HG03378 (cell line): ENCODE measurements at regions not wholly inside any gene's neighbourhood (a gene's known extent, or its start where the extent isn't known, plus 50 kb on each side); places are given as distances from the start of the nearest gene placed in this dataset.

Experiments
- ATAC-seq: cut with Tn5 transposase; IDR thresholded peaks from one replicate; pipeline ENCODE4 v1.9.1; 2021; ENCODE audit warnings: mild to moderate bottlenecking, moderate library complexity; ENCODE audit not compliant: unreplicated experiment

DNA sequence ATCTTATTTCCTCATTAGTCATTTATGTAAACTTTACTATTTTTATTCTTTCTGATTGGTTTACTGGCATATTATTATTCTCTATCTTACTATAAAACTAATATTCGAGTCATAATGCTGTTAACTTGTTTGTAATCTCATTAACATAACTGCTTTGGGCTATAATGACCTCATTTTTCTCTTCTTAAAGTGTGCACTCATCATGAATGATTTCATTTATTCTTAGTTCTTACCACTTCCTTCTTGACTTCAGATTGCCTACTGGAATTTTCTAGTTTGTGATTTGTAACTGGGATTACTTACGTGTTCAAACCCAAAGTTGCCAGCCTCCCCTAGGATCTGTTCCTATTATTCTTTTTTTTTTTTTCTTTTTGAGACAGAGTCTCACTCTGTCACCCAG, 91.8 kb upstream of the TNFAIP3 start:
- no peak for ATAC-seq

DNA sequence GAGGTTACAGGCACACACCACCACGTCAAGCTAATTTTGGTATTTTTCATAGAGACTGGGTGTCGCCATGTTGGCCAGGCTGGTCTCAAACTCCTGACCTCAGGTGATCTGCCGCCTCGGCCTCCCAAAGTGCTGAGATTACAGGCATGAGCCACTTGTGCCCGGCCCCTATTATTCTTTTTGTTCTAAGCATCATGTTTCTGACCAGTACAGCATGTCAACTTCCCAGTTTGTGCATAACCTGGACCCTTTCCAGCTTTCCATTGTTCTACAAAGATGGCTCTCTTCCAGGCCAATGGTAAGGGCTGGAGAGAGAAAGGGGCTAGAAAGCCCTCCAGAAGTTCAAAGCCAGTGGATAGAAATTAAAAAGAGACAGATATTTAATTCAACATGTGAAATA, 91.3 kb upstream of the TNFAIP3 start:
- ATAC-seq = no peak

DNA sequence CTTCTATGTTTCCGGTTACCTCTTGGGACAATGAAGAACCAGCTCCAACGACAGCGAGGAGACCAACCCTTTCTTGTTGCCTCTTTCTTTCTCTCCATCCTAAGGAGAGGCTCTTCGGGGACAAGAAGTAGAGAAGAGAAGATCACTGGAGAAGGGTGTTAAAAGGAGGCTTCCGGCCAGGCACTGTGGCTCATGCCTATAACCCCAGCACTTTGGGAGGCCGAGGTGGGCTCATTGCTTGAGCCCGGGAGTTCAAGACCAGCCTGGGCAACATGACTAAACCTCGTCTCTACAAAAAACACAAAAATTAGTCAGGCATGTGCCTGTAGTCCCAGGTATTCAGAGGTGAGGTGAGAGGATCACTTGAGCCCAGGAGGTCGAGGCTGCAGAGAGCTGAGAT, 90.8 kb upstream of the TNFAIP3 start:
- ATAC-seq = no peak

DNA sequence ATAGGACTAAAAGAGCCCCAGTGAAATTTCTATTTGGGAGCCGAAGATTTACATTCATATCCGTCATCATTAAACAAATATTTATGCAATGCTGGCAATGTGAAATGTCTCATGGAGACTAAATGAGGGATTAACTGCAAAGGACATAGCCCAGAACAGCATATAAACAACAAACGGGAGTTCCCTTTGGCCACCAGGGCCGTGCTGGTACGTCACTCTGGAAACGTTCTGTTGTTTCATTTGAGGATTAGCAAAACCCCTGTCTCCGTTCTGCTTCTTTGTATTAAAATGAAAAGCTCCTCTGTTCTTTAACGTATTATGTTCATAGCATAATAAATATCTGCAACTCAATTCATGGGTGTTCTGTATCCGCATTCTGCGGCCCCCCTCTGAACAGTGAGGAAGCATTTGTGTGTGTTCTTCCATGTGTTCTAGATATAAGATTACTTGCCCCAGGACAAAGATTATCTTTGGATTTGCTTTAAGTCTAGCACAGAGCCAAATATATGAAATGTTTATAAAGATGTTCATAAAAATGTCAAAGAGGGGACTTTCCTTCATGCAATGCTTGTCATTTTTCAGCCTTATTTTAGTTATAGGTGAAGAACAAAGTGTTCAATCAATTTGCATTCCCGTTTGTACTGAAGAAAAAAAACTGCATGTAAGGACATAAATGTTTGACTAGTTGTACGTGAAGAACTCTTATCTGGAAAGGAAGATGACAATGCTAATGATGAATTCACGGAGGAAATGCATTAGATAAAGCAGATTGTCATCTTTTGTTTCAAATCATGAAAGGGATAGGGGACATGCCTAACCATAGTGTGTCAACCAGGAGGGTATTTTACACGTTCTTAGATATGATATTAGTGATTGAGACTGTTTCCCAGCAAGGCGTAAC, 90.0 kb upstream of the TNFAIP3 start:
- ATAC-seq = no peak

- ATAC-seq = no peak
Measured at GRCh38 chr6:137777687-137778075, 89.4 kb upstream of the TNFAIP3 start.

GRCh38 chr6:137779982-137780381, 87.1 kb upstream of the TNFAIP3 start:
- ATAC-seq = no peak

GRCh38 chr6:137780447-137781034, 86.5 kb upstream of the TNFAIP3 start:
- ATAC-seq = no peak

- ATAC-seq = no peak
Measured at GRCh38 chr6:137781639-137782038, 85.4 kb upstream of the TNFAIP3 start.

GRCh38 chr6:137782166-137783039, 84.7 kb upstream of the TNFAIP3 start:
- ATAC-seq = no peak

GRCh38 chr6:137783710-137784109, 83.3 kb upstream of the TNFAIP3 start:
- no peak for ATAC-seq

GRCh38 chr6:137784583-137784982, 82.5 kb upstream of the TNFAIP3 start:
- ATAC-seq = no peak

DNA sequence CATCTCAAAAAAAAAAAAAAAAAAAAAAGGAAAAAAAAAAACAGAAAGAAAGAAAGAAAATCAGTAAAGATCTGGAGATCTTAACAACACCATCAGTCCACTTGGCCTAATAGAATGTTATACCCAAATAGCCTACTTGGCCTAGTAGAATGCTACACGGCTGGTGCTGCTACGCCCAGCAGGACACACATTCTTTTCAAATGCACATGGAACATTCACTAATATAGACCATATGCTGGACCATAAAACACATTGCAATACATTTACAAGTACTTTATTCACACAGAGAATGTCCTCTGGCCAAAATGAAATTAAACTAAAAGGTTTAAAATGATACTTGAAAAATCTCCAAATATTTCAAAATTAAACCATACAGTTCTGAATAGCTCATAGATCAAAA, 80.0 kb upstream of the TNFAIP3 start:
- ATAC-seq = no peak

DNA sequence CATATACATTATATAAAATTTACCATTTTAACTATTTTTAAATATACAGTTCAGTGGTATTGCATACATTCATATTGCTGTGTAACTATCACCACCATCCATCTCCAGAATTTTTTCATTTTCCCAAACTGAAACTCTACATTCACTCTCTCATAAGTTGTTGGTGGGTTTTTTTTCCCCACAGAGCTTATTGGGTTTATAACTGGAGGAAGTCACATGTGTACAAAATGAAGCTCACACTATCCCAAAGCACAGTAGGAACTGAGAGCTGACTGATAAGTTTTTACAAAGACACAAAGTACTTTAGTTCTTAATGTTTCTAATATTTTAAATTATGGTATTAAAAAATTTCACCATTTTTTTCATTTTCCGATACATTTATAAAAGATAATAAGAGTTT, 78.8 kb upstream of the TNFAIP3 start:
- no peak for ATAC-seq

- no peak for ATAC-seq
Measured at GRCh38 chr6:137791281-137792159, 75.5 kb upstream of the TNFAIP3 start.

DNA sequence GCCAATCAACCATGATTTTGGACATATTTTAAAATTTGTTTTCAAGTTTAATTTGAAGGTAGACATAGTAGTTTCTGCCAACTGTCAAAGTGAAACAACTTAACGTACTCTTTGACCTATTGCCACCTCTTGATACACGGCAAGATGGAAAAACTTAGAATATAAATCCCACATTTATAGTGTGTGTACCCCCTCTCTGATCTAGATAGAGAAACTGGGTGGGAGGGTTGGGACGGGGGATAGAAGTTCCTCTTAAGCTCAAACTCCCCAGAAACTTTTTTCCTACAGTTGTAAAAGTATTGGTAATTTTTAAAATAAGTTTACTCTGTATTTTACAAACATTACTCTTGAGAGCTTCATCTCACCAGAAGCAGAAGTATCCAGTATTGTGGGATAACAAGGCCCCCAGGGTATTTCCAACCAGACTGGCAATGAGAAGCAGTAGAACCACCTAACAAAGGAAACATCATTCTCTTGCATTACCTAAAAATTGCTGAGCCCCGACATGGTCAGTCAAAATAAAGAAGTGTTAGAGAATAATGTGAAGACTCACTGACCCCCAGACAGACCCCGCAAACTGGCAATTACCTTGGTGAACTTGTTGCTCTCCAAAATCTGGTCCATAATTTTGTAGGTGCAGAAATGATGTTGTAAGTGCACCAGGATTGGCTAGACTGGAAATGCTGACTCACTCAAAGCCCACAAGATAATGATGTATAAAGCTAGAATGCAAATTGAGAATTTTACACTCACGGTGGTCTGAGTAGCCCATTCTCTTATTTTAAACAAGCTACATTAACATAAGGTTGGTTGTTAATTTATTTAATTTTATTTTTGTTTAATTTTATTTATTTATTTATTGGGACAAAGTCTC, 74.7 kb upstream of the TNFAIP3 start:
- ATAC-seq = no peak

GRCh38 chr6:137793805-137794515, 73.1 kb upstream of the TNFAIP3 start:
- no peak for ATAC-seq

DNA sequence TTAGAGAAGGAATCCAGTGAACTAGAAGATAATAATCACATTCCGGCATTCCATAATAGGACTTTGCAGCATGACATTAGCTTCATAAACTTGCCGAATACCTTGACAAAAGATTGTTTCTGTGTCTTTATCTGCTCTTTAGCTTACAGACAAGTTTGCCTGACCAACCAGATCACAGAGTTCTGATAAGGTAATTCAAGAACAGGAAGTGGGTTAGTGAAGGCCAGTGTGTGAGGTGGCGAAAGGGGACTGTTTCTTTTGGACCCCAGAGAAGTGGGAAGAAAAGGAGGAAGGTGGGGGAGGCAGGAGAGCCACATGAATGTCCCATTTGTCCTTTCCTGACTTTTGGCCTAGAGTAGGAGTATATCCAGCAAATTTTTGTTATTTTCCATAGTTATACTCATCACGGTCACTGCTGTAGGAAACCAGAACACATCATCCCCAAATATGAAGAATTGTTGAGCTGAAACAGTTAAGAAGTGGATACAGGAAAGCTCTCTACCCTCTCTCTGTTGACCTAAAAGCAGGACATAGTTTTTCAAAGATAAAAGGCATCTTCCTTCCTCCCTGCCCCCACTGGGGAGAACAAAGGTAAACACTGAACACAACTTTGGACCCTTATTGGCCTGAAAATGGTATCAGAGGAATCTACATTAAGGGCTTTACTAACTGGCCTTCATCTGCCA, 72.4 kb upstream of the TNFAIP3 start:
- ATAC-seq = no peak

DNA sequence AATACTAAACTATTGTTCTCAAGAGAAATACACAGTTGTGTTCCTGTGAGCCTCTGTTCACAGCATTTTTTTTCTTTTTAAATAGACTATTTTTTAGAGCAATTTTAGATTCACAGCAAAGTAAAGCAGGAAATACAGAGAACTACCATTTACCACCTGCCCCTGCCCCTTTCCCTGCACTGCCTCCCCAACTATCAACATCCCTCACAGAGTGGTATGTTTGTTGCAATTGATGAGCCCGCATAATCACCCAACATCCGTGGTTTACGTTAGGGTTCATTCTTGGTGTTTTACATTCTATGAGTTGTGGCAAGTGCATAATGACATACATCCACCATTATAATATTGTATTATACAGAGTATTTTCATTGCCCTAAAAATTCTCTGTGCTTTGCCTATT, 71.6 kb upstream of the TNFAIP3 start:
- ATAC-seq = no peak
